NCI-H1436 treated with DMSO at 0.1 percent for 48 hours (cell line): ENCODE measurements at regions not wholly inside any gene's neighbourhood (a gene's known extent, or its start where the extent isn't known, plus 50 kb on each side); places are given as distances from the start of the nearest gene placed in this dataset.

Source experiments
- DNase-seq: peaks from one replicate; lab custom pipeline; 2025; lab: John Stamatoyannopoulos, UW

- no peak for DNase-seq
These were observed 122.1 kb upstream of the DYNLRB2 start for GRCh38 chr16:80418517-80419355.

- no peak for DNase-seq
These were observed 123.0 kb upstream of the DYNLRB2 start for GRCh38 chr16:80417706-80418271.

- no peak for DNase-seq
These were observed 132.8 kb upstream of the DYNLRB2 start for GRCh38 chr16:80408014-80408413.

- no peak for DNase-seq
These were observed 133.4 kb upstream of the DYNLRB2 start for GRCh38 chr16:80407265-80407987.

DNA sequence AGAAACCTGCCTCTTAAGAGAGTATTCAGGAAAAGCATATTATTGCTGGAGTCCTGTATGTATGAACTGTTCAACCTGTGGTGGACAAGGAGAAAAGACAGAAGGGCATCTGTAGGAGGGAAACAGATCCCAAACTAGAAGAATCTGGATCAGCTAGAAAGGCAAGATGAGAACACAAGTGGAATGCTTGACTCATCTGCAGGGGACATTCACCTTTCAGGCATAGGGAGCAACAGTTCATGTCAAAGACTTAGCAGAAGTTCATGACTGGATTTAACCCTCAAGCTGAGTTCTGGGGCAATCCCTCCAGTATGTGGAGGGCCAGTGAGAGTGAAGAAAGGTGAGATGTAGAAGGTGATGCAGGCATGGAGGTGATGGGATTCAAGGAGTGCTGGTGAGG lies 135.9 kb upstream of the DYNLRB2 start:
- no peak for DNase-seq

DNA sequence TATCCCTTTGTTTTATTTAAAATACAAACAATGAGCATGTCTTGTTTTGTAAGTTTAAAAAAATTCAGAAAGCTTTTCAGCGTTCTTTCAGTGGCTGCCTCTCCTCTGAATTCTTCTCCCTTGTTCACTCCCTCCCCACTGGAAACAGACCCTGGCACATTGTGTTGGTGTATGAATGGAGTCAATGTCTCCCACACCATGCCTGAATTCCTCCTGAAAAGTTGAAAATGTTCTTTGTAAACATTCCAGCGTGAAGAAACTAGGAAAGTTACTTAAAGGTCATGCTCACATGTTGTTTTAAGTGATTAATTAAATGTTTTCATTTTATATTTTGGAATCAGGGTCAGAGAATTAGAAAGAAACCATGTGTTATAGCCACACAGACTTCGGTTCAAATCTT lies 136.9 kb upstream of the DYNLRB2 start:
- no peak for DNase-seq

DNA sequence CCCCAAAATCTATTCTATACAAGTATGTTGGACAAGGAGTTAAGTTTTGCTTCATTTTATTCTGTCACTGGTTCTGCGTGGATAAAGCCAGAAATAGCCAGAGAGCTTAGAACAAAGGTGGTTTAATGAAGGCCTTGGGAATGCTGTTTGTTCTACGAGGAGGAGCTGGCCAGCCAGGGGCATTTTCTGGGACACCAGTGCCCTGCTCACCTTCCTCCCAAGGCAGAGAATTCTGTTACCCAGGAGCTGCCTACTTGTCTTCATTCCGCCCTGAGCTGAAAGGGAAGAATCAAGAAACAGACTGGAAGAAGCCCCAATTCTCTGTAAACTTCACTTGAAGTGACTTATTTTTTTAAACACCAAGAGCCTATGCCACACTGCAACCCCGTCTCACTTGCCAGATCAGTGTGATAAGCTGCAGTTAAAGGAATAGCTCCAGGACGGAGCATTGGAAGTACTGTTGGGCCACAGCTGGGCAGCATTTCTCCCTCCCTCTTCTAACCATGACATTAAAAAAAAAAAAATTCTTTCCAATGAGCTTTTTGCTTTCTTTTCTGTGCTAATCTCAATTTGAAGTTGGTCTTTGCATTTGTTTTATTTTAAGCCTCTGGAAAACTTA lies 149.8 kb upstream of the DYNLRB2 start:
- no peak for DNase-seq

- DNase-seq, result no peak
These were observed 150.7 kb upstream of the DYNLRB2 start for GRCh38 chr16:80390046-80390445.

GRCh38 chr16:80389338-80389737 lies 151.5 kb upstream of the DYNLRB2 start:
- DNase-seq, result no peak

DNA sequence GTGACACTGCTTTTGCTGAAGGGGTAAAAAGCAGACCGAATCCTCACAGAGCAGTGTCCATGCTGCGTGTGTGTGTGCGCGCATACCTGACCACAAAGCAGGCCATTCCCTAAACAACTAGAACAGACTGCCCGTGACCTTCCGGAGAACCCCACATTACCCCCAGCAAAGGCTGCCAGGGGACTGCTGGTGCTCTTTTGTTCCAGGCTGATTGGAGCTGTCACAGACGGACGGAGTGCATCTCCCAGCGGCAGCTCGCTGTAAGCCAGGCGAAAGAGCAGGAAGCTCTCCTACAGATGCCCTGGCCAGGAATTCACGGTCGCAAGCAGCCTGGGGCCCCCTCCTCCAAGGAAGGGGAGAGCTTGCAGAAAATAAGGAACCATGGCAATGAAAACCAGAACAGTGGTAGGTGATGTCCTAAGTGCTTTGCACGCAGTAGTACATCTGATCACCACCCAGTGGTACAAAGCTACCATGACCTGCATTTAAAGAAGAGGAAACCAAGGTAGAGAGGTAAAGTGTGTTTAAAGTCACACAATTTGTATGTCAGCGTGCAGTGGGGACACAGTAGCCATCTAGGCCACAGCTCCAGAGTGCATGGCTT lies 153.4 kb upstream of the DYNLRB2 start:
- DNase-seq, result no peak

DNA sequence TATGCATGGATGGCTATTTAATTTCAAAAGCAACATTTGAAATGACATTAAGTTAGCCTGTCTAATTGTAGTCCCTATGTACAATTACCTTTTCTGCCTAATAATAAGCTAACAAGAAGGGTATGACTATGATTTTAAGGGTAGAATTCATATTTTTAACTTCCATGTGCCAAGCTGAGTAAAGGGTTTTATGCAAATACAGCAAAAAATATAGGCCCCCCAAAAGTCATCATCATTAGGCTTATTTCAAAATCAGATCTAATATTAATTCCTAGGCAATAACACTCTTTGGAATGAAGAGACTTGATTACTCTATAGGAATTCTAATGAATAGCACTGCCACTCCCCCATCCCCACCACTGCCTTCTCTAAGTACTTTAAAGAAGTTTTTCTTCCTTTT lies 155.9 kb upstream of the DYNLRB2 start:
- DNase-seq, result no peak

DNA sequence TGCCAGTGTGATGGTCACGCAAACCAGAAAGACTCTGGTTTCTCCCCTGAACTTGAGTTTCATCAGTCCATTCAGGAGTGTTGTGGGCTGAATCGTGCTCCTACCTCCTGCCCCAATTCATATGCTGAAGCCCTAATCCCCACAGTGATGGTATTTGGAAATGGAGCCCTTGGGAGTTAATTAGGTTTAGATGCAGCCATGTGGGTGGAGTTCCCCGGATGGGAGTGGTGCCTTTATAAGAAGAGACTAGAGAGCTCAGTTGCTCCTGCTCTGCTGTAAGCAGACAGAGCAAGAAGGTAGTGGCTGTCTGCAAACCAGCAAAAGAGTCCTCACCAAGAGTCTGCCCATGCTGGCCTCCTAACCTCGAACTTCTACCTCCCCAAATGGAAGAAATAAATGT lies 160.3 kb upstream of the DYNLRB2 start:
- no peak for DNase-seq

DNA sequence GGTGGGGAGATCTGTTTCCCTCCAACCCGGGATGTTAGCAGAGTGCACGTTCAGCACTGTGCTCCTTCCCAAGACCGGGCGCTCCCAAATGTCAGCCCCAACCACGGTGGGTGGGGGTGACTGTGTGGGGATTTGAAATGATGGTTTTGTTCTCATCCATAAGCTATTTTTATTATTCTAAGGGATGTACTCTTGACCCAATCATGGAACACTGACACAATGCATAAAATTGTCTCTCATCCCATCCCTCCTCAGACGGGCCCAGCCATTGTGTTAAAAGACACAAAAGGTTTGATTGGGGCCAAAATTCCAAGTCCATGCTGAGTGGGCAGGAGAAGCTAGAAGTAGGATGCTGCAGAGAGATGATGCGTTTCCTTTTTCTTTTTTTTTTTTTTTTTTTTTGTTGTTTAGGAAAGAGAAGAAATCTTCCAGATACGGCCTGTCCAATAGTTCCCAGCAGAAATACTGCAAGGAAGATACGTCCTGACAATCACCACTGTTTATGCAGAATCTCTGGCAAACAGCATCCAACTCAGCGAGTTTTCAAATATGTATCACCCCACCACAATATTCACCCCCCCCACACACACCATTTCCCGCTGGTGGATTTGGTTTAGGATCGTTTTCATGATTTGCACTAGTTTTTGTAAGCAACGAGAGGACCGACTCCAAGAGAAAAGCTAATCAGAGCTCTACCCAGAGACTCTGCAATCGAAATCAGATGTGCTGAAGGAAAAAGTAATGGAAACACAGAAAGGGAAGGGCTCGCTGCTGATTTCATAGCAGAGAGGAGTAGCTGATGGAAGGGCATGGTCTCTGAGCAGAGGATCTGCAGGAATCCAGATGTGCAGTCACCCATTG lies 163.5 kb upstream of the DYNLRB2 start:
- DNase-seq, result no peak

GRCh38 chr16:80375973-80376372 lies 164.8 kb upstream of the DYNLRB2 start:
- no peak for DNase-seq

GRCh38 chr16:80375513-80375912 lies 165.3 kb upstream of the DYNLRB2 start:
- no peak for DNase-seq

DNA sequence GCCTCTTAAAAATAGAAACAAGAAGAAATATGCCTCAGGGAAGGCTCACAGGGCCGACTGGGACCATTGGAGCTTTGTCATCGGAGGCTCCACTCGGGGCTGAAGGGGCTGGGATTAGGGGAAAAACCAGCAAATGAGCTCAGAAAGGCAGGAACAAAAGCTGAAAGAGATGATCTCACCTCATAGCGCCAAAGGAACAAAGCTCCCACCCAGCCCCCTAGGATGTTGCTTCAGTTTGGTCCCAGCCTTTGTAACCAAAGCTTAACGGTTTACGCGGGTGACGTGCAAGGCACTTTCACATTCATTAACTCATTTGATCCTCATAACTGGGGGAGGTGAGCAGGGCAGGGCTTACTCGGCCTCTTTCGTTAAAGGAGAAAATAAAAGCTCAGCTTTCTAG lies 168.5 kb upstream of the DYNLRB2 start:
- DNase-seq, result no peak

- no peak for DNase-seq
These were observed 171.4 kb upstream of the DYNLRB2 start for GRCh38 chr16:80369138-80369958.

DNA sequence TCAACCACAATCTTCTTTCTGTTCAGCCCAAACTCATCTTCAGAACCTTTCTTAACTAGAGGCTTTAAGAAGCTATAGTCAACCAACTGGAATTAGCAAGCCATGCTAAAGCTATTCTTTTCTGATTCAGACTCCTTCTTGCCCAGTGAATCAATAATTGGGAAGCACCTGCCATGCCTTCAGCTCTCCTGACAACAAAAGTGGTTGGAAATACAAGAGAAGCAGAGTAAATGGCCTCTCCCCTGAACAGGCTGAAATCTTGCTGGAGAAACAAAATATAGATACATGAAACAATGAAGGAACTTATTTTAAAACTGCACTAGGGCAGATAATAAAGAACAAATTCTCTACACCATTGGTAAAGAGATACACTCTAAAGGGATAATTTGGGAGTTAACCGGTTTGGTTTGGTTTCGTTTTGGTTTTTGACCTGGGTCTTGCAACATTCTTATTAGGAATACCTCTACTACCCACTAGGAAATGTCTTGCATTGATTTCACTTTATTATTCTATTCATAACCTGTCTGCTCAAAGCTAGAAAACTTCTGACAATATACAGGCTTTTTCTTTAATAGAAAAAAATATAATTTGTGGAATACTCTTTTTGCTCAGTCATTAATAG lies 173.6 kb upstream of the DYNLRB2 start:
- no peak for DNase-seq

DNA sequence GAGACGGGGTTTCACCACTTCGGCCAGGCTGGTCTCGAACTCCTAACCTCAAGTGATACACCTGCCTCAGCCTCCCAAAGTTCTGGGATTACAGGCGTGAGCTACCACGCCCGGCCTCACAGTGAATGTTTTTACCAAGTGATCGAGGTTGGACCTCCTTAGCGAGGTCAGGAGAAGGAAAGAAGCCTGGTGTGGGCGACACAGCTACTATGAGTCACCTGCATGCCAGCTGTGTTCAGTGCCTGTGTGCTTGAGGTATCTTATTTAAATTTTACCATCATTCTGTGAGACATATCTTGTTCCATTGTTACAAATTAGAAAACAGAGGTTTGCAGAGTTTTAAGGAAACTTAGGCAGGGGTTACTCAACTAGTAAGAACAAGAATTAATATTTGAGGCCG lies 174.8 kb upstream of the DYNLRB2 start:
- DNase-seq, result no peak

- DNase-seq, result no peak
These were observed 178.0 kb upstream of the DYNLRB2 start for GRCh38 chr16:80362816-80363215.
